NCI-H1048 (cell line): ENCODE measurements at regions not wholly inside any gene's neighbourhood (a gene's known extent, or its start where the extent isn't known, plus 50 kb on each side); places are given as distances from the start of the nearest gene placed in this dataset.
"Not testable (repeated sequence)": the region's sequence is repeated elsewhere in the genome, so short reads cannot be mapped to it uniquely, and the experiment has no call there.

Experiments used
- DNase-seq: peaks from one replicate; lab custom pipeline; 2025; lab: John Stamatoyannopoulos, UW

- not testable (repeated sequence) for DNase-seq
These were observed 278.3 kb downstream of the PCDH17 start for GRCh38 chr13:57909833-57910232.

GRCh38 chr13:57918086-57918485, 286.5 kb downstream of the PCDH17 start:
- no peak for DNase-seq

DNA sequence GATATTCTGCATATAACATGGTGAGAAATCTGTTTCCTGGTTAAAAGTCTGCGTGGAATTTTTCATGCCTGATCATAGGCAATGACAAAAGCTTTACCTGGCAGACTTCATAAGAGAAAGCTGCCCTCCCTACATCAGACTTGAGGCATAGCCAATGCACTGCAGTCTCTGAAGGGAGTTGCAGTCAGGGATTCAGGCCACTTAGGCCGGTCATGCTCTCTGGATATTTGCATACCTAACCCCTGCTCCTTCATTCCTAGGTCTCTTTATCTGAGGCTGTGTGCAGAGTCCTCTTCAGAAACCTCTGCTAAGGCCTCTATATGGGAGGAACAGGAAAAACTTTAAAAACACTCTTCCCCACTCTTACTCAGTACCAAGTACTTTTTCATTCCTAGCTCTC, 287.4 kb downstream of the PCDH17 start:
- no peak for DNase-seq

DNA sequence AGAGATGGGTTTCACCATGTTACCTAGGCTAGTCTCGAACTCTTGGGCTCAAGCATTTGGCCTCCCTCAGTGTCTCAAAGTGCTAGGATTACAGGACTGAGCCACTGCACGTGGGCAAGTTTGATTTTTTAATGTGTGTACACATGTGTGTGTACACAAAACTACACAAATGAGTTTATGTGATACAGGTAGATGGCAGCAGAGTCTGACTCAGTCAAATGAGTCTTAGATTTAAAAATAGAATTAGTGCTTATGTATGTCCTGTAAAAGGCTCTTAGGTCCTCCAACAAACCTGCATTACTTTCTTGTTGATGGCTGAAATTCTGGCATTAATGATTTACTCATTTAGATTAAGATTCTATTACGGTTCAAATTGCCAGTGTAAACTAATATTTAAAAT, 293.7 kb downstream of the PCDH17 start:
- no peak for DNase-seq

DNA sequence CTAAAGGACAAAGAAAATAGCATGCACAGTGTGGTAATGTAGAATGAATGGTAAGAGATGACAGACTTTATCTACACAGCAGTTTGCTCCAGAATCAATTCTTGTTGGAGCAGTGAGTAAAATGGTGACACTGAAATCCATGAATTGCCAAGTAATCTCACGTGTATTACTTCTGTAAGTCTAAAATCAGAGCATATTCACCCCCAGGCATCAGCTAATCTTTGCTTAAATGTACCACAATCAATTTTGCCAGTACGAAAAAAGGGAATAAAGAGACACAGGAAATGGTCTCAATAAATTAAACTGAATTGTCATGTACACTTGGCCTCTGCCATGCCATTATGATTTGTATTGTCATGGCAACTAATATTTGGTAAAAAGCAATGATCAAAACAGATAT, 294.2 kb downstream of the PCDH17 start:
- DNase-seq = no peak

- DNase-seq = no peak
These were observed 300.5 kb downstream of the PCDH17 start for GRCh38 chr13:57932061-57932460.

DNA sequence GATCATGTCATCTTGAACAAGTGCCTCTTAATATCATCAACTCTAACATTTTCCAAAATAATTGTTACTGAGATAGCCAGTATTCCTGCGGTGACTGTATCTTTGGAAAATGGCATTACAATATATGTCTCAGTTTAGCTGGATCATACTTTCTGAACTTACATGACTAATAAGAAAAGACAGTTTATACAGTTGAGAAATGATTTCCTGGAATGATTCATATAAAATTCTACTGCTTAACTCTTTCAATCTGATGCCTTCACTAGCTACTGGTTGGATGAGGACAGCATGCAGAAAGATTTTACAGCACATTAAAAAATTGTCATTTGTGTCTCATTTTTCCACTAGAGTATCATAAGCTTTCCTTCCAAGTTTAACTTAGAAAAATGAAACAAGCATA, 302.1 kb downstream of the PCDH17 start:
- DNase-seq = no peak

DNA sequence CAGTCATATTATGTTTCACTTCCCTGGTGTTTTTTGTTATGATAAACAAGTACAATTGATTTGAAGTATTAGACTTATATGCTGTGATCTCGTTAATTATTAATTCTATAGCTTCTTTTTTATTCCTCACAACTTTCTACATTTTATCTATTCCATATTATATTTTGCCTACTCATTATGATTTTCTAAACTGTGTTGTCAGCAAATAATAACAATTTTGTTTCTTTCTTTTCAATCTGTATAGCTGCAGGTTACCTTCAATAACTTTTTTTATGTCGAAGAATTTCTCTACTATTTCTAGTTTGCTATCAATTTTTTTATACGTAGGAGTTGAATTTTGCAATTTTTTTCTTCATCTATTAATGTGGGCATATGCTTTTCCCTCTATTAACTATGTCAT, 304.4 kb downstream of the PCDH17 start:
- no peak for DNase-seq

DNA sequence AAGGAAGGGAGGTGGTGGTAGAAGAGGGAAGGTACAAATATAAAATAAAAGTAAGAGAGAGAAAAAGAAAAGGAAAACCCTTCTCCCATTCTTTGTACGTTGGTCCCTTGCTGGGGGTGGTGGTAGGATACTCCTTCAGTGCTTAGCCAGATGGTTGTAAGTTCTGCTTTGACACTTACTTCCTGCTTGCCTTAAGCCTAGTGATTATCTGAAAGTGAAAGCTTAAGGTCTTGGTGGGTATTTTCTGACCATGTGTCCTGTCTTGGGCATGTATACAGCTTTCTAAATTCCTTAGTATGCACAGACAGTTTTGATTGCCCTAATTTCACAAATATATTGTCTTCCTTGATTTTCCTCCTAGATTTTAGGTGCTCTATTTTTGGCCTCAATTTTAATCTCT, 314.8 kb downstream of the PCDH17 start:
- no peak for DNase-seq

GRCh38 chr13:57948884-57949283, 317.3 kb downstream of the PCDH17 start:
- no peak for DNase-seq

DNA sequence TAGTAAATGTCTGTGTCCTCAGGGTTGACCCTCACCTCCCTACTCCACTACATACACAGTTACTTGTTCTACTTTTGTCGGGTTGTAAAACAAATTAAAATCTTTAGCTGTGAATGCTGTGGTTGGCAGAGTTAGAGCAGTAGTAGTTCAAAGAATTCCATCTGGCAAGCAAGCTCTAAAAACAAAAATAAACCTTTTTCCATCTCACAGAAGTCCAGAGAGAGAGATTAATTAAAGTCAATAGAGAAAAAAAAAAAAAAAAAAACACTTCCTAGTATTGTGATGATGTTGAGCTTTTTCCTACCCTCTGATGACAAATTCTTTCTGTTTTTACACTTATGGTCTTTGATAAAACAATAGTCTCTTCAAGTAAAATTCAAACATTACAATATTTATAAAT, 338.4 kb downstream of the PCDH17 start:
- no peak for DNase-seq

- no peak for DNase-seq
These were observed 338.9 kb downstream of the PCDH17 start for GRCh38 chr13:57970404-57970803.

GRCh38 chr13:57982782-57983181, 351.2 kb downstream of the PCDH17 start:
- no peak for DNase-seq

- no peak for DNase-seq
These were observed 356.7 kb downstream of the PCDH17 start for GRCh38 chr13:57988276-57988675.

DNA sequence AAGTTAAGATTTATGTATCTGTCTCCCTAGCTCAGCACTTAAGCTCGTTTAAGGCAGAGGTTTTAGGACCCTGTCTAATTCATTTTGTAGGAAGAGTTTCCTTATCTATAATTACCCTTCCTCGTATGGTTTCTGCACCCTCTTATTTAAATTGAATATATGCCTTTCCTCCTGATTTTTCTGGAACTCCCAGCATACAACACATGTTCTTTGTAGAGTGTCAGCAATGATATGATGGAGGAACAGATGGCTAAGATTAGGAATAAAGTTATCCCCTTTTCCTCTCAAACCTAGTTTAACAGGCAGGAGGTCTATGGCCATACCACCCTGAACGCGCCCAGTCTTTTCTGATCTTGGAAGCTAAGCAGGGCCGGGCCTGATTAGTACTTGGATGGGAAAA, 359.5 kb downstream of the PCDH17 start:
- no peak for DNase-seq

GRCh38 chr13:57992416-57992815, 360.9 kb downstream of the PCDH17 start:
- no peak for DNase-seq

GRCh38 chr13:57996717-57997116, 365.2 kb downstream of the PCDH17 start:
- no peak for DNase-seq

GRCh38 chr13:58004751-58005150, 373.2 kb downstream of the PCDH17 start:
- no peak for DNase-seq

- DNase-seq = no peak
These were observed 386.5 kb downstream of the PCDH17 start for GRCh38 chr13:58018020-58018419.

DNA sequence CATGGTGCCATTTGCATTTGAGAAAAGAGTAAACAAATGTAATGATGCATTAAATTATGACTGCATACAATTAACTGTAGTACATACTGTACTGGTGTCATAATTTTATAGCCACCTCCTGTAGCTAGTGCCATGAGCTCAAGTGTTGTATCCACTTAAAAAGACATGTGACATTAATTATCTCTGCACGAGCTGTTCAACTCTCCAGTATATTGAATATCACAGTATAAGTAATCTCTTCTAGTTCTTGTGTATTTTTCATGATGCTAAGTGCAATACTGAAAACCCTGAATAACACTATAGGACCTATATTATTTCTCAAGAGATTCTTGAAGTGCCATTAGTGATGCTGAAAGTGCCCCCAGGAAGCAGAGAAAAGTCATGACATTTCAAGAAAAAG, 387.3 kb downstream of the PCDH17 start:
- DNase-seq = no peak

- DNase-seq = no peak
These were observed 392.6 kb downstream of the PCDH17 start for GRCh38 chr13:58024103-58024502.

DNA sequence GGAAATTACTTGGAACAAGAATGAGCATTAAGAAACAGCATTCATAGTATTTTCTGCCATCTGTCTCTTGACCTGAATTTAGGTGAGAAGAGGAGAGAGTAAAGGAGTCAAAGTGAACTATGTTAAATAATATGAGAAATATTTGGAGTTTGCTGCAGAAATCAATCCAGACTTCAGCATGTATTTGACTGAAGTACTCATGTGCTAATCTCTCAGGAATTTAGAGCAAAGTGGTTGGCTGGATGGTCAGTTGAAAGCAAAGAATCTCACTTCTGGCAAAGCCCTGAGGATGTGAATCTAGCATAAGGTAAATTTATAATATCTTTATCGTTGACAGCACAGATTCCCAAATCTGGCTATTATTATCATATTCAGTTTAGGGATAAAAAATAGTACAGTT, 394.3 kb downstream of the PCDH17 start:
- no peak for DNase-seq

- no peak for DNase-seq
These were observed 401.3 kb downstream of the PCDH17 start for GRCh38 chr13:58032676-58033460.

DNA sequence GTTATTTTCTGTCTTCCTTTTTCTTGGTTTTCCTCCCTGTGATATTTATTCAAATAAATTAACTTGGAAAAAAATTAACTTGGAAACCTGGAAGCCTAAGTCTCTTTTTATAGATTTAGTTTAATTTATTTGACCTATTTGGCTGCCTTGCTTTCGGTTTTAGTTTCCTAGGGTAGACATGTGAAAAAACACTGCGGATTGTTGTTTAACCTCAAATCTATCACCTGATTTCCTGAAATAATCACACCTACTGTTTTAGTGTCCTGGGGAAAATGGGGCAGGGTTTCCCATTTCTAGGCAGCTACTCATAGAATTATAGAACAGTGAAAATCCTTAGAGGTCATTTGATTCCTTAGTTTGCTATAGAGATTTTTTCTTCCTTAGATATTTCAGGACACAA, 412.4 kb downstream of the PCDH17 start:
- no peak for DNase-seq
